CD14-positive monocyte (primary cell): ENCODE measurements at regions not wholly inside any gene's neighbourhood (a gene's known extent, or its start where the extent isn't known, plus 50 kb on each side); places are given as distances from the start of the nearest gene placed in this dataset.

Experiments used
- DNase-seq, 3 donors: peaks; one replicate each; pipeline ENCODE4 v3.0.0-alpha.2; 2011 to 2022
- H2AFZ ChIP-seq: 2 replicates; pipeline ENCODE4 v1.6.0; 2012; ENCODE audit warnings: mild to moderate bottlenecking, low read depth, low read length, inconsistent platforms; ENCODE audit not compliant: insufficient read depth, poor library complexity, severe bottlenecking
- H3K27ac ChIP-seq, 2 donors: 1 replicate in 1 of 2; 2 replicates in 1 of 2; pipeline ENCODE4 v1.5.1; 2012 to 2013; ENCODE audit warnings: low read length in 2 of 2, control low read depth in 1 of 2, inconsistent platforms in 1 of 2, low read depth in 1 of 2, mild to moderate bottlenecking in 1 of 2
- H3K27me3 ChIP-seq, 2 donors: one replicate each; pipeline versions ENCODE4 v1.6.0 to v1.6.1; 2011 to 2013; ENCODE audit warnings: low read length in 2 of 2; ENCODE audit not compliant: control insufficient read depth in 2 of 2, insufficient read depth in 2 of 2
- H3K36me3 ChIP-seq, 2 donors: replicated peaks in 1 of 2; 1 replicate in 1 of 2; 2 replicates in 1 of 2; pipeline versions ENCODE4 v1.5.1 to v1.6.1; 2012 to 2013; ENCODE audit warnings: low read length in 2 of 2, control low read depth in 1 of 2, inconsistent platforms in 1 of 2, mild to moderate bottlenecking in 1 of 2; ENCODE audit not compliant: insufficient read depth in 2 of 2, control insufficient read depth in 1 of 2
- H3K4me1 ChIP-seq, 2 donors: 1 replicate in 1 of 2; 2 replicates in 1 of 2; pipeline versions ENCODE4 v1.5.1 to v1.6.1; 2012 to 2013; ENCODE audit warnings: low read length in 2 of 2, control low read depth in 1 of 2, inconsistent platforms in 1 of 2, mild to moderate bottlenecking in 1 of 2, moderate library complexity in 1 of 2; ENCODE audit not compliant: insufficient read depth in 2 of 2, control insufficient read depth in 1 of 2
- H3K4me2 ChIP-seq: replicated peaks from 2 replicates; pipeline ENCODE3; 2012; ENCODE audit warnings: low read length, moderate library complexity, mild to moderate bottlenecking; ENCODE audit not compliant: poor library complexity, severe bottlenecking; ENCODE audit errors: extremely low read depth
- H3K4me3 ChIP-seq, 3 experiments: fragments of 200-600 bp in 1 of 3; sonication (generic) in 1 of 3; replicated peaks in 1 of 3; 1 replicate in 2 of 3; 2 replicates in 1 of 3; pipeline ENCODE4 v1.5.1; 2011 to 2013; ENCODE audit warnings: low read length in 3 of 3, mild to moderate bottlenecking in 3 of 3, control low read depth in 2 of 3, low read depth in 2 of 3, inconsistent platforms in 1 of 3, moderate library complexity in 1 of 3
- H3K79me2 ChIP-seq: 2 replicates; pipeline ENCODE4 v1.6.0; 2012; ENCODE audit warnings: mild to moderate bottlenecking, control low read depth, inconsistent platforms, low read length, moderate library complexity; ENCODE audit not compliant: insufficient read depth
- H3K9ac ChIP-seq: 2 replicates; pipeline ENCODE4 v1.6.0; 2017; ENCODE audit warnings: low read length, mild to moderate bottlenecking; ENCODE audit not compliant: insufficient read depth, poor library complexity, severe bottlenecking
- H3K9me3 ChIP-seq, 2 donors: replicated peaks in 1 of 2; 1 replicate in 1 of 2; 2 replicates in 1 of 2; pipeline versions ENCODE4 v1.5.1 to v1.6.1; 2012 to 2013; ENCODE audit warnings: low read length in 2 of 2, control low read depth in 1 of 2; ENCODE audit not compliant: control insufficient read depth in 1 of 2, insufficient read depth in 1 of 2
- H4K20me1 ChIP-seq: 2 replicates; pipeline ENCODE4 v1.6.0; 2012; ENCODE audit warnings: mild to moderate bottlenecking, low read length, control low read depth, moderate library complexity; ENCODE audit not compliant: insufficient read depth
- H3K27ac Mint-ChIP-seq, 7 donors: one replicate each; pipeline ENCODE4 v1.8.0; 2020; ENCODE audit warnings: mild to moderate bottlenecking in 7 of 7, mixed read lengths in 7 of 7, moderate library complexity in 6 of 7, inconsistent platforms in 2 of 7
- H3K27me3 Mint-ChIP-seq, 3 donors: one replicate each; pipeline ENCODE4 v1.8.0; 2021 to 2022; ENCODE audit warnings: low read depth in 3 of 3, mild to moderate bottlenecking in 3 of 3, mixed read lengths in 3 of 3, moderate library complexity in 3 of 3, inconsistent platforms in 1 of 3
- H3K36me3 Mint-ChIP-seq, 2 donors: one replicate each; pipeline ENCODE4 v1.8.0; 2020; ENCODE audit warnings: mixed read lengths in 2 of 2, inconsistent platforms in 1 of 2, mild to moderate bottlenecking in 1 of 2
- H3K4me1 Mint-ChIP-seq: one replicate; pipeline ENCODE4 v1.8.0; 2020; ENCODE audit warnings: mild to moderate bottlenecking, mixed read lengths
- H3K4me3 Mint-ChIP-seq, 2 donors: one replicate each; pipeline ENCODE4 v1.8.0; 2020; ENCODE audit warnings: mild to moderate bottlenecking in 2 of 2, mixed read lengths in 2 of 2, moderate library complexity in 1 of 2
- H3K9me3 Mint-ChIP-seq, 7 donors: one replicate each; pipeline ENCODE4 v1.8.0; 2020 to 2022; ENCODE audit warnings: mixed read lengths in 7 of 7, mild to moderate bottlenecking in 6 of 7, moderate library complexity in 6 of 7, inconsistent platforms in 2 of 7
- WGBS: methylation state at CpG from one replicate; pipeline ENCODE4 v1.1.5; 2013; ENCODE audit warnings: missing lambda C conversion rate; ENCODE audit not compliant: insufficient coverage; 5-methylcytosine and 5-hydroxymethylcytosine counted together
- intact Hi-C, 2 donors: fragments of 100-400 bp; cut with micrococcal nuclease; formaldehyde crosslinking; loops; one replicate each; pipeline versions ENCODE4 v1.15.0 to v1.15.1; 2023
- TF ChIP-seq, protein P1 (sequence below): fragments of 200-600 bp; IDR thresholded peaks from one replicate; pipeline ENCODE4 v1.8.0; 2022; ENCODE audit warnings: antibody characterized with exemption, mild to moderate bottlenecking

- Histone ChIP-seq H2AFZ (no peak overlapping the region), H3K9ac (no peak overlapping the region), H3K4me3 (no peak overlapping the region), H3K36me3 (no peaks in the 10 kb centered on the region), H3K79me2 (no peaks in the 10 kb centered on the region), H3K4me2 (no peak overlapping the region), H3K27me3 (no peaks in the 10 kb centered on the region), H3K4me1 (peaks cover 0 to 6% of the 10 kb centered on the region in 2 donors), H3K9me3 (no peaks in the 10 kb centered on the region), H3K27ac (no peak overlapping the region), H4K20me1 (no peaks in the 10 kb centered on the region)
- Mint-ChIP-seq H3K27me3 (peaks cover 0 to 6% (median 3%) of the 10 kb centered on the region in 3 donors), H3K4me1 (peaks cover 12% of the 10 kb centered on the region), H3K36me3 (no peaks in the 10 kb centered on the region), H3K4me3 (no peak overlapping the region), H3K9me3 (no peaks in the 10 kb centered on the region), H3K27ac (no peak overlapping the region)
- DNase-seq: no peak
- intact Hi-C loops: no loop called here
- TF ChIP-seq, protein P1, sequence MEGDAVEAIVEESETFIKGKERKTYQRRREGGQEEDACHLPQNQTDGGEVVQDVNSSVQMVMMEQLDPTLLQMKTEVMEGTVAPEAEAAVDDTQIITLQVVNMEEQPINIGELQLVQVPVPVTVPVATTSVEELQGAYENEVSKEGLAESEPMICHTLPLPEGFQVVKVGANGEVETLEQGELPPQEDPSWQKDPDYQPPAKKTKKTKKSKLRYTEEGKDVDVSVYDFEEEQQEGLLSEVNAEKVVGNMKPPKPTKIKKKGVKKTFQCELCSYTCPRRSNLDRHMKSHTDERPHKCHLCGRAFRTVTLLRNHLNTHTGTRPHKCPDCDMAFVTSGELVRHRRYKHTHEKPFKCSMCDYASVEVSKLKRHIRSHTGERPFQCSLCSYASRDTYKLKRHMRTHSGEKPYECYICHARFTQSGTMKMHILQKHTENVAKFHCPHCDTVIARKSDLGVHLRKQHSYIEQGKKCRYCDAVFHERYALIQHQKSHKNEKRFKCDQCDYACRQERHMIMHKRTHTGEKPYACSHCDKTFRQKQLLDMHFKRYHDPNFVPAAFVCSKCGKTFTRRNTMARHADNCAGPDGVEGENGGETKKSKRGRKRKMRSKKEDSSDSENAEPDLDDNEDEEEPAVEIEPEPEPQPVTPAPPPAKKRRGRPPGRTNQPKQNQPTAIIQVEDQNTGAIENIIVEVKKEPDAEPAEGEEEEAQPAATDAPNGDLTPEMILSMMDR: no peak
- whole genome bisulfite sequencing: no CpG with 5 or more reads among the region's 3 CpGs
Measured at GRCh38 chr10:78699971-78700370, 368.8 kb upstream of the ZMIZ1 start.

GRCh38 chr10:78700413-78700812 lies 368.4 kb upstream of the ZMIZ1 start:
- Histone ChIP-seq H3K4me1 (peaks cover 0 to 6% of the 10 kb centered on the region in 2 donors), H3K36me3 (no peaks in the 10 kb centered on the region), H3K79me2 (no peaks in the 10 kb centered on the region), H3K9ac (no peak overlapping the region), H3K9me3 (no peaks in the 10 kb centered on the region), H4K20me1 (no peaks in the 10 kb centered on the region), H3K27me3 (no peaks in the 10 kb centered on the region), H2AFZ (no peak overlapping the region), H3K27ac (no peak overlapping the region), H3K4me2 (no peak overlapping the region), H3K4me3 (no peak overlapping the region)
- peaks cover 0 to 5% (median 2%) of the 10 kb centered on the region in 3 donors for H3K27me3 Mint-ChIP-seq
- DNase-seq: peak in 2 of 3 donors; percentile 9 to 10
- intact Hi-C loops: no loop called here
- TF ChIP-seq, protein P1: no peak
- no peak overlapping the region for H3K4me3 Mint-ChIP-seq
- no peak overlapping the region for H3K27ac Mint-ChIP-seq
- H3K9me3 Mint-ChIP-seq: no peaks in the 10 kb centered on the region
- peaks cover 12% of the 10 kb centered on the region for H3K4me1 Mint-ChIP-seq
- no peaks in the 10 kb centered on the region for H3K36me3 Mint-ChIP-seq
